Keratinocyte (primary cell): ENCODE measurements at regions not wholly inside any gene's neighbourhood (a gene's known extent, or its start where the extent isn't known, plus 50 kb on each side); places are given as distances from the start of the nearest gene placed in this dataset.

Experiments
- EZH2 ChIP-seq: IDR thresholded peaks from one replicate; pipeline ENCODE4 v1.6.1; 2012; ENCODE audit warnings: inconsistent platforms, mild to moderate bottlenecking, low read length, moderate library complexity
- TF ChIP-seq, protein P1 (sequence below), 3 experiments: IDR thresholded peaks in 1 of 3; conservative IDR thresholded peaks in 1 of 3; optimal IDR thresholded peaks in 1 of 3; 2 replicates in 2 of 3; 3 replicates in 1 of 3; pipeline versions ENCODE3 to v1.5.1; 2011; ENCODE audit warnings: low read length in 3 of 3, mild to moderate bottlenecking in 3 of 3, moderate library complexity in 2 of 3, control low read depth in 1 of 3, inconsistent platforms in 1 of 3; ENCODE audit not compliant: insufficient read depth in 2 of 3; ENCODE audit errors: extremely low read depth in 1 of 3

DNA sequence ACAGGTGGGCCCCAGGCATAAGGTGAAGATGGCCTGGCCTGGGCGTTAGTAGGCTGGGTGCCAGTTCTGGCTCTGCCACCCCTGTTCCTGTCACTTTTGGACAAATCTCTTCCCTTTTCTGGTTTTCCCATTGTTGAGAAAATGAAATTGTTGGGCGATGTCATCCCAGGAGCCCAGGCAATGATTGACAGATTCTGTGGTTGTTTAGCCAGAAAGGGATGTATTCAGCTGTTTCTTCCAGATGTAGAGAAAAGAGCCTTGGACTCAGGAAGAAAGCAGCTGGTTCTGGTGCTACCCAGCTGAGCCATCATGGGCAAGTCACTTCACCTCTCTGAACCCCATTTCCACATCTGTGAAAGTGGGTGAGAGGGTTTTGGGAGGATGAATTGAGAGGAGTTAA, 60.1 kb upstream of the MRTFB start:
- TF ChIP-seq, protein P1, sequence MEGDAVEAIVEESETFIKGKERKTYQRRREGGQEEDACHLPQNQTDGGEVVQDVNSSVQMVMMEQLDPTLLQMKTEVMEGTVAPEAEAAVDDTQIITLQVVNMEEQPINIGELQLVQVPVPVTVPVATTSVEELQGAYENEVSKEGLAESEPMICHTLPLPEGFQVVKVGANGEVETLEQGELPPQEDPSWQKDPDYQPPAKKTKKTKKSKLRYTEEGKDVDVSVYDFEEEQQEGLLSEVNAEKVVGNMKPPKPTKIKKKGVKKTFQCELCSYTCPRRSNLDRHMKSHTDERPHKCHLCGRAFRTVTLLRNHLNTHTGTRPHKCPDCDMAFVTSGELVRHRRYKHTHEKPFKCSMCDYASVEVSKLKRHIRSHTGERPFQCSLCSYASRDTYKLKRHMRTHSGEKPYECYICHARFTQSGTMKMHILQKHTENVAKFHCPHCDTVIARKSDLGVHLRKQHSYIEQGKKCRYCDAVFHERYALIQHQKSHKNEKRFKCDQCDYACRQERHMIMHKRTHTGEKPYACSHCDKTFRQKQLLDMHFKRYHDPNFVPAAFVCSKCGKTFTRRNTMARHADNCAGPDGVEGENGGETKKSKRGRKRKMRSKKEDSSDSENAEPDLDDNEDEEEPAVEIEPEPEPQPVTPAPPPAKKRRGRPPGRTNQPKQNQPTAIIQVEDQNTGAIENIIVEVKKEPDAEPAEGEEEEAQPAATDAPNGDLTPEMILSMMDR (optimal IDR thresholded peaks at IDR 0.05 in 1 of 3, IDR thresholded peaks at IDR 0.05 in 1 of 3, conservative IDR thresholded peaks at IDR 0.05 in 1 of 3; ENCODE audit: extremely low read depth in 1 of 3, insufficient read depth in 2 of 3, low read length in 3 of 3): no peak
- no peak for TF ChIP-seq EZH2
